ENCODE measurements at regions not wholly inside any gene's neighbourhood (a gene's known extent, or its start where the extent isn't known, plus 50 kb on each side); places are given as distances from the start of the nearest gene placed in this dataset.

- TF ChIP-seq REST (IDR thresholded peaks at IDR 0.05; ENCODE audit: borderline replicate concordance in 1 of 2, low read depth in 1 of 2, low read length in 2 of 2) = no peak
- no peak for TF ChIP-seq KDM2A (CRISPR knock-in tag; IDR thresholded peaks at IDR 0.05; ENCODE audit: borderline replicate concordance, low read depth)
- TF ChIP-seq SAFB2 (CRISPR knock-in tag; IDR thresholded peaks at IDR 0.05; ENCODE audit: borderline replicate concordance, low read depth) = no peak
- no peak for TF ChIP-seq DPF2 (CRISPR knock-in tag; IDR thresholded peaks at IDR 0.05; ENCODE audit: borderline replicate concordance, low read depth)
- TF ChIP-seq ZNF614 (CRISPR knock-in tag; IDR thresholded peaks at IDR 0.05; ENCODE audit: borderline replicate concordance) = no peak
- no peak for TF ChIP-seq ZNF3 (CRISPR knock-in tag; IDR thresholded peaks at IDR 0.05)
- TF ChIP-seq ZFY (CRISPR knock-in tag; IDR thresholded peaks at IDR 0.05) = no peak
- no peak for TF ChIP-seq XRCC5 (optimal IDR thresholded peaks at IDR 0.05; ENCODE audit: low read length)
- no peak for TF ChIP-seq ZNF746 (CRISPR knock-in tag; IDR thresholded peaks at IDR 0.05)
Observed at GRCh38 chr3:194925614-194926013, 239.9 kb downstream of the FAM43A start (continued).

- DNase-seq (ENCODE audit: low spot score) (no peak), FAIRE-seq (no peak), ATAC-seq (no peak)
- WGBS (ENCODE audit: low lambda C conversion rate) = 20% methylated on average over 1 of the region's 1 CpG
- intact Hi-C loops (cut with micrococcal nuclease; ENCODE audit: unreplicated experiment) = no loop called here
- no peak overlapping the region for H3K27ac ChIP-seq (ENCODE audit: extremely low read length, insufficient read depth, low read length)
- no peak for TF ChIP-seq GABPA (IDR thresholded peaks at IDR 0.05; ENCODE audit: low read depth, low read length)
- TF ChIP-seq GABPA (CRISPR knock-in tag; IDR thresholded peaks at IDR 0.05; ENCODE audit: low read depth) = no peak
- TF ChIP-seq ZSCAN21 (CRISPR knock-in tag; IDR thresholded peaks at IDR 0.05; ENCODE audit: borderline replicate concordance) = no peak
- ChIA-PET POLR2A (no interaction called here), CTCF (ENCODE audit: low intra/inter-chr PET ratio, low total read pairs) (no interaction called here)
- H3K4me1 ChIP-seq (ENCODE audit: insufficient read depth, low read length) = peaks cover 14% of the 10 kb centered on the region
- no peak overlapping the region for H2AFZ ChIP-seq (ENCODE audit: low read length)
- H3K9me3 ChIP-seq (ENCODE audit: low read length) = no peaks in the 10 kb centered on the region; the same call in 1 of the 2 replicates
- no peaks in the 10 kb centered on the region for H4K20me1 ChIP-seq (ENCODE audit: insufficient read depth, low read length)
- no peaks in the 10 kb centered on the region for H3K36me3 ChIP-seq (replicated peaks in 1 of 2; ENCODE audit: control insufficient read depth in 1 of 2, insufficient read depth in 2 of 2, low read length in 2 of 2)
- peaks cover 0 to 18% of the 10 kb centered on the region in 2 experiments; a peak in 3 of 5 replicates for H3K27me3 ChIP-seq (ENCODE audit: control insufficient read depth in 1 of 2, insufficient read depth in 2 of 2, low read length in 2 of 2)
- no TSS peak for BruUV-seq (replicated peaks)
- in situ Hi-C loops (cut with HindIII; ENCODE audit: extremely low pct_ligation_motif_present, low pct_unique_long_range_greater_than_20kb) = no loop called here
- H3K79me2 ChIP-seq (ENCODE audit: insufficient read depth, low read length) = no peaks in the 10 kb centered on the region
- H3K4me2 ChIP-seq (ENCODE audit: low read depth, low read length) = no peak overlapping the region
- H3K9ac ChIP-seq (ENCODE audit: insufficient read depth, low read depth, low read length) = no peak overlapping the region
- H3K4me3 ChIP-seq (replicated peaks in 1 of 3; ENCODE audit: insufficient read depth in 1 of 3, low read depth in 2 of 3, low read length in 3 of 3) = no peak overlapping the region
Observed at GRCh38 chr3:194928227-194928626, 242.5 kb downstream of the FAM43A start.
